CD14-positive monocyte (primary cell): ENCODE measurements at regions not wholly inside any gene's neighbourhood (a gene's known extent, or its start where the extent isn't known, plus 50 kb on each side); places are given as distances from the start of the nearest gene placed in this dataset.

Experiments used
- DNase-seq, 3 donors: peaks; one replicate each; pipeline ENCODE4 v3.0.0-alpha.2; 2011 to 2022
- H2AFZ ChIP-seq: 2 replicates; pipeline ENCODE4 v1.6.0; 2012; ENCODE audit warnings: mild to moderate bottlenecking, low read depth, low read length, inconsistent platforms; ENCODE audit not compliant: insufficient read depth, poor library complexity, severe bottlenecking
- H3K27ac ChIP-seq, 2 donors: 1 replicate in 1 of 2; 2 replicates in 1 of 2; pipeline ENCODE4 v1.5.1; 2012 to 2013; ENCODE audit warnings: low read length in 2 of 2, control low read depth in 1 of 2, inconsistent platforms in 1 of 2, low read depth in 1 of 2, mild to moderate bottlenecking in 1 of 2
- H3K27me3 ChIP-seq, 2 donors: one replicate each; pipeline versions ENCODE4 v1.6.0 to v1.6.1; 2011 to 2013; ENCODE audit warnings: low read length in 2 of 2; ENCODE audit not compliant: control insufficient read depth in 2 of 2, insufficient read depth in 2 of 2
- H3K36me3 ChIP-seq, 2 donors: replicated peaks in 1 of 2; 1 replicate in 1 of 2; 2 replicates in 1 of 2; pipeline versions ENCODE4 v1.5.1 to v1.6.1; 2012 to 2013; ENCODE audit warnings: low read length in 2 of 2, control low read depth in 1 of 2, inconsistent platforms in 1 of 2, mild to moderate bottlenecking in 1 of 2; ENCODE audit not compliant: insufficient read depth in 2 of 2, control insufficient read depth in 1 of 2
- H3K4me1 ChIP-seq, 2 donors: 1 replicate in 1 of 2; 2 replicates in 1 of 2; pipeline versions ENCODE4 v1.5.1 to v1.6.1; 2012 to 2013; ENCODE audit warnings: low read length in 2 of 2, control low read depth in 1 of 2, inconsistent platforms in 1 of 2, mild to moderate bottlenecking in 1 of 2, moderate library complexity in 1 of 2; ENCODE audit not compliant: insufficient read depth in 2 of 2, control insufficient read depth in 1 of 2
- H3K4me2 ChIP-seq: replicated peaks from 2 replicates; pipeline ENCODE3; 2012; ENCODE audit warnings: low read length, moderate library complexity, mild to moderate bottlenecking; ENCODE audit not compliant: poor library complexity, severe bottlenecking; ENCODE audit errors: extremely low read depth
- H3K4me3 ChIP-seq, 3 experiments: fragments of 200-600 bp in 1 of 3; sonication (generic) in 1 of 3; replicated peaks in 1 of 3; 1 replicate in 2 of 3; 2 replicates in 1 of 3; pipeline ENCODE4 v1.5.1; 2011 to 2013; ENCODE audit warnings: low read length in 3 of 3, mild to moderate bottlenecking in 3 of 3, control low read depth in 2 of 3, low read depth in 2 of 3, inconsistent platforms in 1 of 3, moderate library complexity in 1 of 3
- H3K79me2 ChIP-seq: 2 replicates; pipeline ENCODE4 v1.6.0; 2012; ENCODE audit warnings: mild to moderate bottlenecking, control low read depth, inconsistent platforms, low read length, moderate library complexity; ENCODE audit not compliant: insufficient read depth
- H3K9ac ChIP-seq: 2 replicates; pipeline ENCODE4 v1.6.0; 2017; ENCODE audit warnings: low read length, mild to moderate bottlenecking; ENCODE audit not compliant: insufficient read depth, poor library complexity, severe bottlenecking
- H3K9me3 ChIP-seq, 2 donors: replicated peaks in 1 of 2; 1 replicate in 1 of 2; 2 replicates in 1 of 2; pipeline versions ENCODE4 v1.5.1 to v1.6.1; 2012 to 2013; ENCODE audit warnings: low read length in 2 of 2, control low read depth in 1 of 2; ENCODE audit not compliant: control insufficient read depth in 1 of 2, insufficient read depth in 1 of 2
- H4K20me1 ChIP-seq: 2 replicates; pipeline ENCODE4 v1.6.0; 2012; ENCODE audit warnings: mild to moderate bottlenecking, low read length, control low read depth, moderate library complexity; ENCODE audit not compliant: insufficient read depth
- H3K27ac Mint-ChIP-seq, 7 donors: one replicate each; pipeline ENCODE4 v1.8.0; 2020; ENCODE audit warnings: mild to moderate bottlenecking in 7 of 7, mixed read lengths in 7 of 7, moderate library complexity in 6 of 7, inconsistent platforms in 2 of 7
- H3K27me3 Mint-ChIP-seq, 3 donors: one replicate each; pipeline ENCODE4 v1.8.0; 2021 to 2022; ENCODE audit warnings: low read depth in 3 of 3, mild to moderate bottlenecking in 3 of 3, mixed read lengths in 3 of 3, moderate library complexity in 3 of 3, inconsistent platforms in 1 of 3
- H3K36me3 Mint-ChIP-seq, 2 donors: one replicate each; pipeline ENCODE4 v1.8.0; 2020; ENCODE audit warnings: mixed read lengths in 2 of 2, inconsistent platforms in 1 of 2, mild to moderate bottlenecking in 1 of 2
- H3K4me1 Mint-ChIP-seq: one replicate; pipeline ENCODE4 v1.8.0; 2020; ENCODE audit warnings: mild to moderate bottlenecking, mixed read lengths
- H3K4me3 Mint-ChIP-seq, 2 donors: one replicate each; pipeline ENCODE4 v1.8.0; 2020; ENCODE audit warnings: mild to moderate bottlenecking in 2 of 2, mixed read lengths in 2 of 2, moderate library complexity in 1 of 2
- H3K9me3 Mint-ChIP-seq, 7 donors: one replicate each; pipeline ENCODE4 v1.8.0; 2020 to 2022; ENCODE audit warnings: mixed read lengths in 7 of 7, mild to moderate bottlenecking in 6 of 7, moderate library complexity in 6 of 7, inconsistent platforms in 2 of 7
- WGBS: methylation state at CpG from one replicate; pipeline ENCODE4 v1.1.5; 2013; ENCODE audit warnings: missing lambda C conversion rate; ENCODE audit not compliant: insufficient coverage; 5-methylcytosine and 5-hydroxymethylcytosine counted together
- intact Hi-C, 2 donors: fragments of 100-400 bp; cut with micrococcal nuclease; formaldehyde crosslinking; loops; one replicate each; pipeline versions ENCODE4 v1.15.0 to v1.15.1; 2023
- TF ChIP-seq, protein P1 (sequence below): fragments of 200-600 bp; IDR thresholded peaks from one replicate; pipeline ENCODE4 v1.8.0; 2022; ENCODE audit warnings: antibody characterized with exemption, mild to moderate bottlenecking

DNA sequence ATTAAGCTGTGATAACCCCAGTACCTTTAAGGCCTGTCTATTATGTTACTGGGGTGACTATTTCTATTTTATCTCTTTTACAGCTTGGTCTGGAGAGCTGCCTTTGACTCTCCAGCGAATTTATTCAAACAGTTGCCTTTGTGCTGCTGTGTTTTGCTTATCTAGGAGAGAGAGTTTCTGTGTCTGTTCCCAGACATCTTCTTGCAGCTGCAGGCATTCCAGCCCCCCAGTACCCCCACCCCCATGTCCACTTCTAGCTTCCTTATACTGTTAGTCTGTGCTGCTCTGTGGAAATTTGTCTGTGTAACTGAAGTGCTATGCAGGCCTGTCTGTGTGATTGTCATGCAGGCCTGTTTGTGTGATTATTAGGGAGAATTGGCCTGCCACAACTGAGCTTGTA, 713.7 kb upstream of the SEMA6D start:
- Histone ChIP-seq H3K27ac (no peak overlapping the region), H3K4me2 (no peak overlapping the region), H3K4me1 (no peaks in the 10 kb centered on the region), H3K79me2 (no peaks in the 10 kb centered on the region), H3K36me3 (no peaks in the 10 kb centered on the region), H2AFZ (no peak overlapping the region), H4K20me1 (no peaks in the 10 kb centered on the region), H3K4me3 (no peak overlapping the region), H3K27me3 (no peaks in the 10 kb centered on the region), H3K9ac (no peak overlapping the region), H3K9me3 (peaks cover 7 to 21% of the 10 kb centered on the region in 2 donors)
- TF ChIP-seq, protein P1, sequence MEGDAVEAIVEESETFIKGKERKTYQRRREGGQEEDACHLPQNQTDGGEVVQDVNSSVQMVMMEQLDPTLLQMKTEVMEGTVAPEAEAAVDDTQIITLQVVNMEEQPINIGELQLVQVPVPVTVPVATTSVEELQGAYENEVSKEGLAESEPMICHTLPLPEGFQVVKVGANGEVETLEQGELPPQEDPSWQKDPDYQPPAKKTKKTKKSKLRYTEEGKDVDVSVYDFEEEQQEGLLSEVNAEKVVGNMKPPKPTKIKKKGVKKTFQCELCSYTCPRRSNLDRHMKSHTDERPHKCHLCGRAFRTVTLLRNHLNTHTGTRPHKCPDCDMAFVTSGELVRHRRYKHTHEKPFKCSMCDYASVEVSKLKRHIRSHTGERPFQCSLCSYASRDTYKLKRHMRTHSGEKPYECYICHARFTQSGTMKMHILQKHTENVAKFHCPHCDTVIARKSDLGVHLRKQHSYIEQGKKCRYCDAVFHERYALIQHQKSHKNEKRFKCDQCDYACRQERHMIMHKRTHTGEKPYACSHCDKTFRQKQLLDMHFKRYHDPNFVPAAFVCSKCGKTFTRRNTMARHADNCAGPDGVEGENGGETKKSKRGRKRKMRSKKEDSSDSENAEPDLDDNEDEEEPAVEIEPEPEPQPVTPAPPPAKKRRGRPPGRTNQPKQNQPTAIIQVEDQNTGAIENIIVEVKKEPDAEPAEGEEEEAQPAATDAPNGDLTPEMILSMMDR = no peak
- Mint-ChIP-seq H3K9me3 (peaks cover 9 to 21% (median 11%) of the 10 kb centered on the region in 7 donors), H3K4me3 (no peak overlapping the region), H3K27ac (no peak overlapping the region), H3K36me3 (no peaks in the 10 kb centered on the region), H3K4me1 (no peaks in the 10 kb centered on the region), H3K27me3 (no peaks in the 10 kb centered on the region)
- DNase-seq = no peak
- no CpG with 5 or more reads among the region's 1 CpG for WGBS
- intact Hi-C loops = no loop called here

DNA sequence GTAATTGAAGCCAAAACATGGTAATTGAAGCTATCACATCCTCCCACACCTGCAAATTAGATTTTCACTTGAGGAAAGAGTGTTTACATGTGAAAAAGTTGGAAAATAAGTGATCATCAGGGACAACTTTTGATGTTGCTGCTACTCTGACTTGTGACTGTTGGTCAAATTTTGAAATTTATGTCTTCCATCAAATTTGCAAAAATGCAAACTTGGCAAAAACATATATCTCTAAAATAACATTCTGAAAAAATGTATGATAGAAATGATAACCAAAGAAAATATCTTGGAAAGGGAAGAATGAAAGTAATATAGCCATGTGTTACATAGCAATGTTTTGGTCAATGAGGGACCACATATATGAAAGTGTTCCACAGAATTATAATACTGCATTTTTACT, 703.9 kb upstream of the SEMA6D start:
- Histone ChIP-seq H4K20me1 (no peaks in the 10 kb centered on the region), H3K27me3 (no peaks in the 10 kb centered on the region), H3K9me3 (peaks cover 17 to 24% of the 10 kb centered on the region in 2 donors), H3K4me1 (no peaks in the 10 kb centered on the region), H3K27ac (no peak overlapping the region), H3K4me2 (no peak overlapping the region), H3K9ac (no peak overlapping the region), H3K79me2 (no peaks in the 10 kb centered on the region), H3K36me3 (no peaks in the 10 kb centered on the region), H3K4me3 (no peak overlapping the region), H2AFZ (no peak overlapping the region)
- intact Hi-C loops = no loop called here
- Mint-ChIP-seq H3K4me3 (no peak overlapping the region), H3K27ac (no peak overlapping the region), H3K36me3 (no peaks in the 10 kb centered on the region), H3K9me3 (peaks cover 0 to 21% (median 4%) of the 10 kb centered on the region in 7 donors), H3K27me3 (peaks cover 0 to 2% (median 0%) of the 10 kb centered on the region in 3 donors), H3K4me1 (no peaks in the 10 kb centered on the region)
- TF ChIP-seq, protein P1 = no peak
- DNase-seq = no peak
